IgD-negative memory B cell (primary cell): ENCODE measurements at regions not wholly inside any gene's neighbourhood (a gene's known extent, or its start where the extent isn't known, plus 50 kb on each side); places are given as distances from the start of the nearest gene placed in this dataset.
"Not testable (repeated sequence)": the region's sequence is repeated elsewhere in the genome, so short reads cannot be mapped to it uniquely, and the experiment has no call there.

Source experiments
- H3K27ac Mint-ChIP-seq, 3 donors: one replicate each; pipeline ENCODE4 v1.8.0; 2020 to 2022; ENCODE audit warnings: mild to moderate bottlenecking in 3 of 3, mixed read lengths in 3 of 3, moderate library complexity in 1 of 3
- H3K27me3 Mint-ChIP-seq: one replicate; pipeline ENCODE4 v1.8.0; 2021; ENCODE audit warnings: mixed read lengths
- H3K36me3 Mint-ChIP-seq: one replicate; pipeline ENCODE4 v1.8.0; 2020; ENCODE audit warnings: mild to moderate bottlenecking, mixed read lengths
- H3K4me1 Mint-ChIP-seq, 3 donors: one replicate each; pipeline ENCODE4 v1.8.0; 2020 to 2022; ENCODE audit warnings: mixed read lengths in 3 of 3, mild to moderate bottlenecking in 1 of 3
- H3K4me3 Mint-ChIP-seq, 4 donors: one replicate each; pipeline ENCODE4 v1.8.0; 2020 to 2022; ENCODE audit warnings: mild to moderate bottlenecking in 4 of 4, mixed read lengths in 4 of 4, moderate library complexity in 3 of 4
- H3K9me3 Mint-ChIP-seq, 3 donors: one replicate each; pipeline ENCODE4 v1.8.0; 2020 to 2021; ENCODE audit warnings: mixed read lengths in 3 of 3, mild to moderate bottlenecking in 1 of 3

DNA sequence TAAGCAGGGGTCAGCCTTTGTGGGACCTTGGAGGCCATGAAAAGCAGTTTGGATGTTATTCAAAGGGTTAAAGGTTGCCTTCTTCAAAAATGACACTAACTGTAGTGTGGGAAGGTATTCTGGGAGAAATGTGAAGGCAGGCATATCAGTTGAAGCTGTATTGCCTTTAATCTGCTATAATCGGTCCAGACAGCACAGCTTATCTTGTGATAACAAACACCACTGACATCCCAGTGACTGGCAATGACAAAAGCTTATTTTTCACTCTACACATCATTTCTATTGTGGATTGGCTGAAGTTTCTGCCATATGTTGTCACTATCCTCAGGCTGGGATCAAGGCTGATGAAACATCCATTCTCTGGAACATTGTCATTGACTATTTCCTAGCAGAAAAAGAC, 1149.2 kb downstream of the GRM8 start:
- no peaks in the 10 kb centered on the region for H3K36me3 Mint-ChIP-seq

GRCh38 chr7:126083014-126083413, 1153.4 kb upstream of the POT1 start:
- Mint-ChIP-seq H3K27me3 (no peaks in the 10 kb centered on the region), H3K36me3 (no peaks in the 10 kb centered on the region), H3K9me3 (peaks cover 0 to 9% (median 6%) of the 10 kb centered on the region in 3 donors), H3K27ac (no peak overlapping the region), H3K4me3 (no peak overlapping the region), H3K4me1 (no peaks in the 10 kb centered on the region)

More for the DNA sequence above, 1149.2 kb downstream of the GRM8 start:
- Mint-ChIP-seq H3K27ac (no peak overlapping the region), H3K27me3 (no peaks in the 10 kb centered on the region), H3K4me3 (no peak overlapping the region), H3K4me1 (no peaks in the 10 kb centered on the region), H3K9me3 (peaks cover 2 to 15% (median 4%) of the 10 kb centered on the region in 3 donors)

GRCh38 chr7:126079581-126079980, 1150.0 kb upstream of the POT1 start:
- H3K27ac Mint-ChIP-seq: no peak overlapping the region
- peaks cover 0 to 3% (median 0%) of the 10 kb centered on the region in 3 donors for H3K9me3 Mint-ChIP-seq
- H3K4me1 Mint-ChIP-seq: no peaks in the 10 kb centered on the region
- H3K4me3 Mint-ChIP-seq: no peak overlapping the region
- H3K27me3 Mint-ChIP-seq: no peaks in the 10 kb centered on the region
- no peaks in the 10 kb centered on the region for H3K36me3 Mint-ChIP-seq

- H3K27me3 Mint-ChIP-seq: no peaks in the 10 kb centered on the region
- no peaks in the 10 kb centered on the region for H3K4me1 Mint-ChIP-seq
- H3K4me3 Mint-ChIP-seq: no peak overlapping the region
- H3K27ac Mint-ChIP-seq: peak overlapping the region in 1 of 3 donors; percentile 83
- peaks cover 0 to 2% (median 0%) of the 10 kb centered on the region in 3 donors for H3K9me3 Mint-ChIP-seq
- no peaks in the 10 kb centered on the region for H3K36me3 Mint-ChIP-seq
Measured at GRCh38 chr7:126079151-126079550, 1149.5 kb upstream of the POT1 start.

GRCh38 chr7:126065766-126066165, 1136.1 kb upstream of the POT1 start:
- Mint-ChIP-seq H3K9me3 (peaks cover 1 to 6% (median 2%) of the 10 kb centered on the region in 3 donors), H3K4me3 (no peak overlapping the region), H3K4me1 (no peaks in the 10 kb centered on the region), H3K27ac (no peak overlapping the region), H3K36me3 (no peaks in the 10 kb centered on the region), H3K27me3 (no peaks in the 10 kb centered on the region)

- Mint-ChIP-seq H3K9me3 (peaks cover 4 to 12% (median 8%) of the 10 kb centered on the region in 3 donors), H3K4me3 (no peak overlapping the region), H3K27ac (no peak overlapping the region), H3K4me1 (peaks cover 0 to 2% (median 0%) of the 10 kb centered on the region in 3 donors), H3K27me3 (no peaks in the 10 kb centered on the region), H3K36me3 (no peaks in the 10 kb centered on the region)
Measured at GRCh38 chr7:126057979-126058378, 1128.4 kb upstream of the POT1 start.

GRCh38 chr7:126056613-126057012, 1127.0 kb upstream of the POT1 start:
- H3K4me1 Mint-ChIP-seq, H3K9me3 Mint-ChIP-seq, H3K27me3 Mint-ChIP-seq, H3K4me3 Mint-ChIP-seq, H3K27ac Mint-ChIP-seq, H3K36me3 Mint-ChIP-seq: not testable (repeated sequence)

- Mint-ChIP-seq H3K27ac (no peak overlapping the region), H3K9me3 (peaks cover 0 to 3% (median 0%) of the 10 kb centered on the region in 3 donors)
Measured at GRCh38 chr7:126052229-126052628, 1122.6 kb upstream of the POT1 start.

DNA sequence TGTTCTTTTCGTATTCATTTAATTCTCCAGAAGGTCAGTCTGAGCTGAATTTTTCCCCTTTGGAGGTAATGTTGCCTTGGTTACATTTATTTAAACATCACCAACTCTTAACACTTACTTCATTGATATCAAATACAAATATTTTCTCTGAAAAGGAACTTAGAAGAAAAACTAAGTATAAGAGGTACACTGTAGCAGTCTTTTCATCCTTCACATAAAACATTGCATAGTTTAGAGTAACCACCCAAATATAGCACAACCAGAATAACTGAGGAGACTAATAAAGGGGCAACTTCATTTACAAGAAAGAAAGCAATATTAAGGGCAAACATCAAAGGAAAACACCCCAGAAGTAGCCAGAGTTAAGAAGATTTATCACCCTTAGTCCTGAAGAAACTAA, 1115.0 kb upstream of the POT1 start:
- H3K27me3 Mint-ChIP-seq: no peaks in the 10 kb centered on the region

More at GRCh38 chr7:126052229-126052628, 1122.6 kb upstream of the POT1 start:
- H3K4me1 Mint-ChIP-seq: no peaks in the 10 kb centered on the region
- H3K4me3 Mint-ChIP-seq: no peak overlapping the region
- no peaks in the 10 kb centered on the region for H3K36me3 Mint-ChIP-seq
- H3K27me3 Mint-ChIP-seq: no peaks in the 10 kb centered on the region

GRCh38 chr7:126041472-126041871, 1111.8 kb upstream of the POT1 start:
- Mint-ChIP-seq H3K27ac (no peak overlapping the region), H3K4me3 (no peak overlapping the region), H3K36me3 (no peaks in the 10 kb centered on the region), H3K4me1 (no peaks in the 10 kb centered on the region), H3K9me3 (peaks cover 0 to 1% (median 0%) of the 10 kb centered on the region in 3 donors), H3K27me3 (no peaks in the 10 kb centered on the region)

More for the DNA sequence above, 1115.0 kb upstream of the POT1 start:
- Mint-ChIP-seq H3K27ac (no peak overlapping the region), H3K4me3 (no peak overlapping the region), H3K9me3 (peaks cover 0 to 1% (median 0%) of the 10 kb centered on the region in 3 donors), H3K4me1 (no peaks in the 10 kb centered on the region), H3K36me3 (no peaks in the 10 kb centered on the region)

- no peaks in the 10 kb centered on the region for H3K36me3 Mint-ChIP-seq
- no peak overlapping the region for H3K27ac Mint-ChIP-seq
- peaks cover 0 to 1% (median 0%) of the 10 kb centered on the region in 3 donors for H3K9me3 Mint-ChIP-seq
- H3K27me3 Mint-ChIP-seq: no peaks in the 10 kb centered on the region
- no peak overlapping the region for H3K4me3 Mint-ChIP-seq
- no peaks in the 10 kb centered on the region for H3K4me1 Mint-ChIP-seq
Measured at GRCh38 chr7:126040114-126041045, 1110.8 kb upstream of the POT1 start.

DNA sequence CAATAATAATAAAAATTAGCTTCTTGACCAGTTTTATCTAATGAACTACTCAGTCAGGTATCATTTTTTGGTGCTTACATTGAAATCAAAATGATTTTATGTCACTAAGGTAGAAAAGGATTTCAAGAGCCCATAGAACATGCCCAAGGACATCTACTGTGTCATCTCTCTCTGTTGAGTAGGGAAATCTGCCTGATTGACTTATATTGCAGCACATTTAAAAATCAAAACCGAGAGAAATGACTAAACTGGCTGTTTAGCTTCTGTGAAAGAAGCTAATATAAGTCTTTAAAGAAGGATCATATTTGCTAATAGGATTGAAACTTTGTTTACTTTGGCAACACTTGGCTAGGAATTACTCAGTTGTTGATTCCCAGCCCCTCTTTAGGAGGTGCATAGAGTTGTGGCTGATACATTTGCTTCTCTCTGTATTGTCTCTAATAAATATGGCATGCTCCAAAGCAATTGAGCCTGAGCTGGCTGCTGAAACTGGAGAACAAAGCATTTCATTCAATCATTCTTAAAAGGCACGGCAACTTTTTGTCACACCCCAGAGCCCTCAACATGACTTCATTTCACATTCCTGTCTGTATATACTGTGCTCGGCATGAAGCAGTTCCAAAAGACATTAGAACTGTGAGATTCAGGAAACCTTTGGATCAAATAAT, 1096.9 kb upstream of the POT1 start:
- no peaks in the 10 kb centered on the region for H3K4me1 Mint-ChIP-seq
- H3K27me3 Mint-ChIP-seq: no peaks in the 10 kb centered on the region
- no peak overlapping the region for H3K4me3 Mint-ChIP-seq
- H3K27ac Mint-ChIP-seq: no peak overlapping the region
- no peaks in the 10 kb centered on the region for H3K36me3 Mint-ChIP-seq
- H3K9me3 Mint-ChIP-seq: peaks cover 0 to 2% (median 0%) of the 10 kb centered on the region in 3 donors

DNA sequence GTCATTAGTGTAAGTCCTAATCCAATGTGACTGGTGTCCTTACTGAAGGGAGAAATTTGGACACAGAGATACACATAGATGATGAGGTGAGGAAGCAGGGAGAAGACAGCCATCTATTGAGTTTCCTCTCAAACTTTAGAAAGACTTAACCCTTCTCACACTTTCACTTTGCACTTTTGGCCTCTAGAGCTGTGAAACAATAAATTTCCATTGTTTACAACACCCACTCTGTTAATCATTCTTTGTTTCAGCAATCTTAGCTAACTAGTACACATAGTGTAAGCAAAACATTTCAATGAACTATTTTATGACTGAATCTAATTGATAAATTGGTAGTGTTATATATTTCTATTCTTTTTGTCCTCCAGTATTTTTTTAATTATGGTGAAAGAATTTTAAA, 1092.8 kb upstream of the POT1 start:
- Mint-ChIP-seq H3K27ac (no peak overlapping the region), H3K4me3 (no peak overlapping the region), H3K36me3 (no peaks in the 10 kb centered on the region), H3K9me3 (peaks cover 0 to 5% (median 0%) of the 10 kb centered on the region in 3 donors), H3K27me3 (no peaks in the 10 kb centered on the region), H3K4me1 (no peaks in the 10 kb centered on the region)

DNA sequence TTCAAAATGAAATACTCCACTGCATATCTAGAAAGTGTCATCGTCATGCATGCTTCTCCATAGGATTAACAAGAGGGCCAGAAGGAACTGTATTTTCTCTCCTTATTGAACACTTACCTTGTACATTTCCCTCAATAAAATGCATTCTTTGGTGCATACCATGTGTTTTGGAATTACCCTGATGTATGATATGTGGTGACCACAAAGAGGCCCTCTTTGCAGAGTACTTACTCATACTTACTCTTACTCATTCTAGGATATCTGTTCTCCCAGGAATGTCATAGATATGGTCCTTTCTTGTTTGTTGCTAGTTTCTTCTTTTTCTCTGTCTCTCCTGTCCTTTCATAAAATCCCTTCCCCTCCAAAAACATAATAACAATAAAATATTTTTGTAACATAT, 1087.1 kb upstream of the POT1 start:
- Mint-ChIP-seq H3K9me3 (peaks cover 0 to 6% (median 0%) of the 10 kb centered on the region in 3 donors), H3K4me3 (no peak overlapping the region), H3K27me3 (no peaks in the 10 kb centered on the region), H3K4me1 (no peaks in the 10 kb centered on the region), H3K36me3 (no peaks in the 10 kb centered on the region), H3K27ac (no peak overlapping the region)

GRCh38 chr7:126005064-126005463, 1075.4 kb upstream of the POT1 start:
- H3K9me3 Mint-ChIP-seq: peaks cover 0 to 3% (median 0%) of the 10 kb centered on the region in 3 donors
- H3K27me3 Mint-ChIP-seq: no peaks in the 10 kb centered on the region
- no peak overlapping the region for H3K27ac Mint-ChIP-seq
- H3K36me3 Mint-ChIP-seq: no peaks in the 10 kb centered on the region
- no peak overlapping the region for H3K4me3 Mint-ChIP-seq
- H3K4me1 Mint-ChIP-seq: no peaks in the 10 kb centered on the region
